Right cardiac atrium (tissue), 5 donors: ENCODE measurements at regions not wholly inside any gene's neighbourhood (a gene's known extent, or its start where the extent isn't known, plus 50 kb on each side); places are given as distances from the start of the nearest gene placed in this dataset.

Source experiments
- ATAC-seq, 2 donors: fragments of 200-7000 bp; cut with Tn5 transposase; one replicate each; pipeline versions ENCODE4 v1.8.0 to v1.9.1; 2020; ENCODE audit warnings: moderate library complexity in 2 of 2, mild to moderate bottlenecking in 1 of 2
- DNase-seq, 3 donors: peaks; one replicate each; pipeline ENCODE4 v3.0.0-alpha.2; 2020
- H3K27ac ChIP-seq: one replicate; pipeline ENCODE4 v1.5.1; 2013; ENCODE audit warnings: mild to moderate bottlenecking, low read length, control low read depth, moderate library complexity
- H3K27me3 ChIP-seq: one replicate; pipeline ENCODE4 v1.6.1; 2013; ENCODE audit not compliant: control insufficient read depth, insufficient read depth
- H3K4me1 ChIP-seq: one replicate; pipeline ENCODE4 v1.6.1; 2013; ENCODE audit warnings: low read length; ENCODE audit not compliant: control insufficient read depth, insufficient read depth
- H3K4me3 ChIP-seq: one replicate; pipeline ENCODE4 v1.5.1; 2013; ENCODE audit warnings: low read length, control low read depth
- H3K9me3 ChIP-seq: one replicate; pipeline ENCODE4 v1.6.1; 2013; ENCODE audit warnings: low read length; ENCODE audit not compliant: control insufficient read depth
- WGBS: extraction: QIAGEN DNeasy Blood & Tissue Kit; methylation state at CpG from one replicate; pipeline ENCODE4 v1.1.7; 2013; 5-methylcytosine and 5-hydroxymethylcytosine counted together
- intact Hi-C, 4 donors: fragments of 100-400 bp; cut with DNase I; formaldehyde crosslinking; loops; one replicate each; pipeline versions ENCODE4 v1.11.0 to v1.14.0; 2022 to 2023
- donor health status: healthy with polysubstance abuse.
- donor health status: DM: no; HTN: yes; CAD: no.
- donor health status: DM: no; HTN: no; CAD: no.
- donor health status: DM: no; HTN: yes; CAD: no; lungs with severe emphysema.
- donor health status: DM: yes; HTN: yes; CAD: no.

DNA sequence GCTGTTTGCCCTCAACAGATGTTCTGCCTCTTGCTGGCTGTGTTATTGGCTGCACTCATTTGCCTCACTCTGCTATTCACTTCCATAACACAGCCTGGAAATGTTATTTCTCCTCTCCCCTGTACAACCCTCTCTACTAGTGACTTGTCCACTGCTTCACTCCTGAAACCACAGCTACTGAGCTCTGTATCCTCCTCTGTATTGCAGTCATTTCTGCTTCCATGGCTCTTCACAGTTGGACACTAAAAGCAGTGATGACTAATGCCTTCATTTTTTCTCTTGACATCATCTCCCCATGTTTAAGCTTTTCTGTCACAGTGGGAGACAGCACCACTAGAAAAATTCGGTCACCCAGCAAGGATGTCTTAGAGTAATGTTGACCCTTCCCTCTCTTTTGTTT, 123.0 kb upstream of the PPP1R2C start:
- Histone ChIP-seq H3K9me3 (no peaks in the 10 kb centered on the region), H3K27me3 (no peaks in the 10 kb centered on the region), H3K4me3 (no peak overlapping the region), H3K27ac (no peak overlapping the region), H3K4me1 (no peaks in the 10 kb centered on the region)
- DNase-seq, result no peak
- intact Hi-C loops, result no loop called here
- no peak for ATAC-seq
- 67% methylated on average over 1 of the region's 1 CpG for WGBS

- no peak overlapping the region for H3K4me3 ChIP-seq
- ATAC-seq, result no peak
- no peak for DNase-seq
- intact Hi-C loops, result no loop called here
- H3K27me3 ChIP-seq, result no peaks in the 10 kb centered on the region
- no peaks in the 10 kb centered on the region for H3K9me3 ChIP-seq
- H3K4me1 ChIP-seq, result no peaks in the 10 kb centered on the region
- H3K27ac ChIP-seq, result no peak overlapping the region
These were observed 124.5 kb upstream of the PPP1R2C start for GRCh38 chrX:42902513-42902912.

- H3K27ac ChIP-seq, result no peak overlapping the region
These were observed 142.8 kb upstream of the PPP1R2C start for GRCh38 chrX:42920752-42921151.

GRCh38 chrX:42930071-42930470, 152.1 kb upstream of the PPP1R2C start:
- Histone ChIP-seq H3K27me3 (no peaks in the 10 kb centered on the region), H3K4me1 (no peaks in the 10 kb centered on the region), H3K4me3 (no peak overlapping the region), H3K9me3 (no peaks in the 10 kb centered on the region), H3K27ac (no peak overlapping the region)
- intact Hi-C loops, result no loop called here
- ATAC-seq (no peak), DNase-seq (no peak)
- WGBS, result 93% methylated on average over 1 of the region's 1 CpG

More at GRCh38 chrX:42920752-42921151, 142.8 kb upstream of the PPP1R2C start:
- DNase-seq, result no peak
- Histone ChIP-seq H3K9me3 (no peaks in the 10 kb centered on the region), H3K4me3 (no peak overlapping the region), H3K27me3 (no peaks in the 10 kb centered on the region), H3K4me1 (no peaks in the 10 kb centered on the region)
- intact Hi-C loops, result no loop called here
- ATAC-seq, result no peak
- WGBS, result 89% methylated on average over 3 of the region's 3 CpGs

DNA sequence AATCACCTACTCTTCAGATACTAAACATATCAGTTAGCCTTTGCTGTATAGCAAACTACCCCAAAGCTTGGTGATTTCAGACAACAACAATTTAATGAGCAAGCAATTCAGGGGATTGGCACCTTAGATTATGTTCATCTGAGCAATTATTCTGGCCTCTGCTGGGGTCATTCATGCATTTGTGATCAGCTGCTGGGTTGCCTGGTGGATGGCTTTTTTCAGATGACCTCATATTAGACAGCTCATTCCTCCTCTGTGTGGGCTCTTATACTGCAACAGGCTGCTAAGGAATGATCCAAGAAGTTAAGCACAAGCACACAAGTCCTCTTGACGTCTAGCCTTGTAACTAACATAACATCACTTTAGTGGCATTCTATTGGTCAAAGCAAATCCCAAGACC, 153.0 kb upstream of the PPP1R2C start:
- Histone ChIP-seq H3K27me3 (no peaks in the 10 kb centered on the region), H3K27ac (no peak overlapping the region), H3K4me3 (no peak overlapping the region), H3K9me3 (no peaks in the 10 kb centered on the region), H3K4me1 (no peaks in the 10 kb centered on the region)
- intact Hi-C loops, result no loop called here
- no peak for ATAC-seq
- WGBS, result 62% methylated on average over 1 of the region's 1 CpG
- DNase-seq, result no peak

GRCh38 chrX:42933187-42933586, 155.2 kb upstream of the PPP1R2C start:
- Histone ChIP-seq H3K27me3 (no peaks in the 10 kb centered on the region), H3K4me1 (no peaks in the 10 kb centered on the region), H3K27ac (no peak overlapping the region), H3K4me3 (no peak overlapping the region), H3K9me3 (no peaks in the 10 kb centered on the region)
- ATAC-seq (no peak), DNase-seq (no peak)
- intact Hi-C loops, result no loop called here
- 70% methylated on average over 1 of the region's 1 CpG for WGBS

DNA sequence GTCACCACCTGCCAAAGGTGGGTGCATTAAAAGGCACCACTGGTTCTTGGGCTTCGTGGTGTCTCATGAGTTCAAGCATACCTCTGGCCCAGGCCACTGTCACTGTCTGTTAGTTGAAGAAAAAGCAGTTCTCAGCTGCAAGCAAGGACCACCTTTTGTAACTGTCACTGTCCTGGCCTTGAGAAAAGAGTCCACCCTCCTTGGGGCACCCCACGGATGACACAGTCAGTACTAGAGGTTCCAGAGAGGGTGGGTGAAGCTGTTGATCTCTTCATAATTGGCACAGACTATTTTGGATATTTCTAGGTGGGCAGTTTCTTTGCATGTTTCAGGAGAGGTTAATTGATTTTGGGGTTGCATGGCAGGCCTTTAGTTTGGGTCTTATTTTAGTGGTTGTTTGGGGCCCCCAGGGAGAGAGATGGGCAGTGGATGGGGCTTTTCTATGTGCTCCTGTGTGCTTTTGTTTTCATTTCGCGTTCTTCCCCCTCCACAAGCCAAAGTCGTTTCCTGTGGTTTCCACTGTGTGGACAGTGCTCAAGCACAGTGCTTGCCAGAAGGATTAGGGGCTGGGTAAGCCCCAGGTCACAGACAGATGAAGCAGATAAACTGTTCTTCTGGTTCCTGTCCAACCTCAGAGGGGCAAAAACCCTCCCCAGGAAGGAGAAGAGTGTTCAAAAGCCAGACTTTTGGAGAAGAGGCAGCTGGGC, 156.2 kb upstream of the PPP1R2C start:
- ATAC-seq (no peak), DNase-seq (no peak)
- no peak overlapping the region for H3K4me3 ChIP-seq
- no peak overlapping the region for H3K27ac ChIP-seq
- 43% methylated on average over 5 of the region's 5 CpGs for WGBS
- H3K9me3 ChIP-seq, result no peaks in the 10 kb centered on the region
- no peaks in the 10 kb centered on the region for H3K27me3 ChIP-seq
- no peaks in the 10 kb centered on the region for H3K4me1 ChIP-seq
- intact Hi-C loops, result no loop called here

- ATAC-seq, result no peak
- H3K27ac ChIP-seq, result no peak overlapping the region
- no peak for DNase-seq
- 96% methylated on average over 2 of the region's 2 CpGs for WGBS
- no peaks in the 10 kb centered on the region for H3K9me3 ChIP-seq
- no peaks in the 10 kb centered on the region for H3K27me3 ChIP-seq
- intact Hi-C loops, result no loop called here
- no peaks in the 10 kb centered on the region for H3K4me1 ChIP-seq
- no peak overlapping the region for H3K4me3 ChIP-seq
These were observed 163.7 kb upstream of the PPP1R2C start for GRCh38 chrX:42941671-42942070.

DNA sequence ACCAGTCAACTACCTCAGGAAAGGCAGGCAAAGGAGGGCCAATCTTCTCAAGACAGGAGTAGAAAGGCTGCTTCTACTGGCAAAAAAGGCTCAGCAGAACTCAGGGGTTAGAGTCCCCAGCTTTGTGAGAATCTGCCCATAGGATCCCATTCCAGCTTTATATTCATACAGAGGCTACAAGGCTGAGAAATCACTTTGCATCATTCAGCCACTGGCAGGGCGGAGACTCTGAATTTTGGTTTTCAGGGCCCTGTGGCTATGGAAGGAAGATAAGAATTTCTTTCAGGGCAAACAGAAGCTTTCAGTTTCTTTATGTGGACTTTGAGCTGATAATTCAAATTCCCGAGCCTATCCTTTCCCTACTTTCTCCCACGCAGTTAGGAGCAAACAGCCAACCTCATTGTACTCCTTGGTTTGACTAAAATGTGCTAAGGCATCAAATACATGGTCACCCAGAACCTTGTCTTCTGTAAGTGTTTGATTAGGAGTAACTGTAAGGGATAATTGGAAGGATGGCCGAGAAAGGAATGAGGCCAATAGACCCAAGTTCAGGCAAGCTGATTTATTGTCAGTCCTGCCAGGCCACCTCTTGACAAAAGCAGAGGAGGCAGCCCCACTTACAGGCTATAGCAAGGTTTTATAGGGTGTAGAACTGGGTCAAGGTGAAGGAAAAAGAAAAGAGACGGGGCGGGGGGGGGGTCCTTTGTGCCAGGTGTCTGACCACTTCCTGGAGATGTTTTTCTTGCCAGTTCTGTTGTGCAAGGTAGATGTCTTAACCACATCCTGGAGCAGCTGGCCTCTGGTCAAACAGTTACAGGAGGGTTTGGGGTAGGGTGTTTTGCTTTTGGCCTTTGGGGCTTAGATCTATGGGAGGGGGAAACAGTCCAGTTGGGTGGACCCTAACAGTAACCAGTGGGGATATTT, 165.3 kb upstream of the PPP1R2C start:
- intact Hi-C loops, result no loop called here
- Histone ChIP-seq H3K4me1 (no peaks in the 10 kb centered on the region), H3K27ac (no peak overlapping the region), H3K4me3 (no peak overlapping the region), H3K27me3 (no peaks in the 10 kb centered on the region), H3K9me3 (no peaks in the 10 kb centered on the region)
- 84% methylated on average over 6 of the region's 6 CpGs for WGBS
- ATAC-seq (no peak), DNase-seq (no peak)

GRCh38 chrX:42944381-42944998, 166.5 kb upstream of the PPP1R2C start:
- ATAC-seq (no peak), DNase-seq (no peak)
- H3K4me3 ChIP-seq, result no peak overlapping the region
- intact Hi-C loops, result no loop called here
- H3K27me3 ChIP-seq, result no peaks in the 10 kb centered on the region
- 86% methylated on average over 3 of the region's 3 CpGs for WGBS
- H3K27ac ChIP-seq, result no peak overlapping the region
- H3K9me3 ChIP-seq, result no peaks in the 10 kb centered on the region
- no peaks in the 10 kb centered on the region for H3K4me1 ChIP-seq

- intact Hi-C loops, result no loop called here
- ATAC-seq (no peak), DNase-seq (no peak)
- Histone ChIP-seq H3K27me3 (no peaks in the 10 kb centered on the region), H3K4me1 (no peaks in the 10 kb centered on the region), H3K9me3 (no peaks in the 10 kb centered on the region), H3K27ac (no peak overlapping the region), H3K4me3 (no peak overlapping the region)
- 79% methylated on average over 6 of the region's 6 CpGs for WGBS
These were observed 168.7 kb upstream of the PPP1R2C start for GRCh38 chrX:42946544-42947194.
